HG02763 (cell line): ENCODE measurements at regions not wholly inside any gene's neighbourhood (a gene's known extent, or its start where the extent isn't known, plus 50 kb on each side); places are given as distances from the start of the nearest gene placed in this dataset.

Experiments
- ATAC-seq: cut with Tn5 transposase; IDR thresholded peaks from one replicate; pipeline ENCODE4 v1.9.1; 2021; ENCODE audit warnings: mild to moderate bottlenecking, moderate library complexity; ENCODE audit not compliant: unreplicated experiment

GRCh38 chr11:128302425-128303186 is 284.8 kb downstream of the ETS1 start:
- peak; percentile 91 for ATAC-seq

GRCh38 chr11:128301756-128302155 is 285.6 kb downstream of the ETS1 start:
- no peak for ATAC-seq

DNA sequence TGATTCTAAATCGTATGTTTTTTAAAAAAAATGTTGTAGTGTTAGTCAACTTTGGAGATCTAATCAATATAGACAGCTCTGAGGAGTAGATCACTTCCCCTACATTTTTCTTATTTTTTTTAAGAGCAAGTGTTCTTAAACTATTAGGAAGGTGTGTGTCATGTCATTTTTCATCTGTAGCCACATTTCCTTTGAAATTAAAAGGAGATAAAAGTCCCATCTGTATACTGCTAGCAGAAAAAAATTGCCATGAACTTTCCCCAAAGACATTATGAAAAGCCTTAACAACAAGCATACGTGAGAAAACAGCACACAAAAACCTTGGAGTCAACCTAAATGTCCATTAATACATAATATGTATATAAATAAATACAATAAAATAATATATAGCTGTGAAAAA is 286.6 kb downstream of the ETS1 start:
- no peak for ATAC-seq

- ATAC-seq = no peak
Observed at GRCh38 chr11:128299132-128299726, 288.1 kb downstream of the ETS1 start.

GRCh38 chr11:128298271-128298670 is 289.1 kb downstream of the ETS1 start:
- ATAC-seq = no peak

GRCh38 chr11:128297805-128298204 is 289.6 kb downstream of the ETS1 start:
- no peak for ATAC-seq

GRCh38 chr11:128297091-128297651 is 290.2 kb downstream of the ETS1 start:
- no peak for ATAC-seq

GRCh38 chr11:128294671-128295050 is 292.7 kb downstream of the ETS1 start:
- no peak for ATAC-seq

DNA sequence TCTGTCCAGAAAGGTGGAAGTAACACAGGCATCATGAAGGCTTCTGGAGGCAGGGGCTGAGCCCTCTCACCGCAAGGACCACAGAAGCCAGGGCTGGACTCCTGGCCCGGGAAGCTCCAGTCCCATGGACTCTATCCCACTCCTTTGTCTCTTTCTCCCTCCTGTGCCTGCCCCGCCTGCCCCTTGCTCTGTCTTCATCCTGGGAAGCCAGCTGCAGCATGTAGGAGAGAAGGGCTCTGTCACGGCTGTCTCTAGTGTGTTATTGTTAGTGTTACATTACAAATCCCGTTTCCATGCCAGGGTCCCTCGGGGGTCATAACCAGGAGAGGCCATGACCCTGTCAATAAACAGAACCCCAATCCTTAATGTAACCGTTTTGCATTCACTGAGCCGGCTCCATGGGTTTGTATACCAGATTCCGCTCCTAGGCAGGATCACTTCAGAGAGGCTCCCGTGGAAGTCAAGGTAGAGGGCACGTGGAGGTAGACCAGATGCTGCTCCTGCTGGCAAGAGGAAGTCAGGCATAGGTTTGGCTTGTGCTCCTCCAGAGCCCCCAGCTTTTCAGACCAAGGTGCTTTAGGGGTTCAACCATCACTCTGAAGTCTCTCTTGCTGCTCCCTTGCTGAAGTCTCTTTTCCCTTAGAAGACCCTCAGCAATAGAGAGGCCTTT is 293.2 kb downstream of the ETS1 start:
- no peak for ATAC-seq

- no peak for ATAC-seq
Observed at GRCh38 chr11:128291835-128292234, 295.5 kb downstream of the ETS1 start.

- no peak for ATAC-seq
Observed at GRCh38 chr11:128291007-128291406, 296.4 kb downstream of the ETS1 start.

- peak; percentile 81 for ATAC-seq
Observed at GRCh38 chr11:128290106-128290840, 297.1 kb downstream of the ETS1 start.

GRCh38 chr11:128289048-128289447 is 298.3 kb downstream of the ETS1 start:
- no peak for ATAC-seq

DNA sequence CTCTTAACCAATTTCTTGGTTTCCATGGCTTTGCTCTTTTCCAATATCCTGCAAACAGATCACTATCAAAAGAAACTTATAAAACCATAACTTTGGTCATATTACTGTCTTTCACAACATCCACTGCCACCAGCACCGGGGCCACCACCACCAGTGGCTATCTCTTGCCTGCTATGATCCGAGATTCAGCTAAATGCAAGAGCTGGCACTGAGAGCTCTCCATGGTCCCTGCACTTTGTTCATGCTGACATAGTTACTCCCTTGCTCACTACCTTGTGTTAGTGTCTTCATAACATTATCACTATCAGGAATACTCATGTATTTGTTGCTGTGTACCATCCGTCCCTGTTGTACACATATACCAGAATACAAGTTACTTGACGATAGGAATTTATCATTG is 299.0 kb downstream of the ETS1 start:
- no peak for ATAC-seq

- no peak for ATAC-seq
Observed at GRCh38 chr11:128285321-128285720, 302.0 kb downstream of the ETS1 start.

- no peak for ATAC-seq
Observed at GRCh38 chr11:128284634-128285033, 302.7 kb downstream of the ETS1 start.

- ATAC-seq = no peak
Observed at GRCh38 chr11:128283451-128283850, 303.9 kb downstream of the ETS1 start.

GRCh38 chr11:128282053-128282452 is 305.3 kb downstream of the ETS1 start:
- ATAC-seq = no peak

- ATAC-seq = no peak
Observed at GRCh38 chr11:128279866-128280265, 307.5 kb downstream of the ETS1 start.

DNA sequence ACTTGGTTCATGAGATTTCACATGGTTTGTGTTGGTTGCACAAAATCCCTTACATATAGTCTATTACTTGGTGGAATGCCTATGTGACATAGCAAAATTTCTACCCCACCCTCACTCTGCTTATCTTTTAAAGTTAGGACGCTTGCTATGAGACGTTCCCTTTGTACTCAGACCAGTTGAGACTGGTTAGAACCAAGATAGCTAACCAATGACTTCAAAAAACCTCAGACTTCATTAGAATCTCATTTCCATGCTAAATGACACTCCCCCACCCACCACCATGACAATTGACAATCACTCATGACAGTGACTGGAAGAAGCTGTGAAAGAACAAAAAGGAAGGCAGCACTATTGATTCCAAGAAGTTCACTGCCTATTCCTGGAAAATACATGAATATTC is 313.6 kb downstream of the ETS1 start:
- ATAC-seq = no peak

DNA sequence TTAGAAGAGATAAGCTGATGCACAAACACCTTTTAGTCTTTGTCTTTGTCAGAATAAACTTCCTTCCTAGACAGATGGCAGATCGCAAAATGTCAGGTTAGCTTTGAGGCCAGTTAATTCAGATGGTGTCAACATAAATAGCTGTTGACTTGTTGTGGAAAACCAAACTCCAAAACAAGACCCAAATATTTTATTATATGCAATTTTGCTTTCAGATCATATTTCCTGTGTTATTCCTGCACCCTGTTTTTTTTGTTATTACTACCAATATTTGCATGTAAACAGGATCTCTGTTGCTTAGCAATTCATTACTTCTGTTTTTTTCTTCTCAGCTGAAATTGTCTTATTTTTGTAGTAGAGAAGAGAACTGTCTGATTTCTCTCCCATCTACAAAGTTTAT is 316.0 kb downstream of the ETS1 start:
- no peak for ATAC-seq
